ENCODE measurements at regions not wholly inside any gene's neighbourhood (a gene's known extent, or its start where the extent isn't known, plus 50 kb on each side); places are given as distances from the start of the nearest gene placed in this dataset.

DNA sequence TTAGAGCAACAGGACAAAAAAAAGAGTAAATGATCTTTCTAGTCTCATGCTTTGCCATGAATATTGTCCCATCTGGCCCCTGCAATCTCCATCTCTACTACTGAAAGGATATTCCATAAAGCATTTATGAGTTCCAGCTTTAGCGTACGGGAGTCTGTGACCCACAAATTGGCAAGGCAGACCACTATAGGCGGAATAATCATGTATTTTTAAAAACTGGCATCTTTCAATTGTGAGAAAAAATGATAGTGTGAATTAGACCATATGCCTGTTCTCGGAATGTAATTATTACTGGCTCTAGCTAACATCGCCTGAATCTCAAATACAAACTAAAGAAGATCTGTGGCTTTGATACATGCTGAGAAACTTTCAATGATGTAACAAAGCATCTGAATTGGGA, 738.1 kb upstream of the NXPH2 start:
- TF ChIP-seq, protein P1, sequence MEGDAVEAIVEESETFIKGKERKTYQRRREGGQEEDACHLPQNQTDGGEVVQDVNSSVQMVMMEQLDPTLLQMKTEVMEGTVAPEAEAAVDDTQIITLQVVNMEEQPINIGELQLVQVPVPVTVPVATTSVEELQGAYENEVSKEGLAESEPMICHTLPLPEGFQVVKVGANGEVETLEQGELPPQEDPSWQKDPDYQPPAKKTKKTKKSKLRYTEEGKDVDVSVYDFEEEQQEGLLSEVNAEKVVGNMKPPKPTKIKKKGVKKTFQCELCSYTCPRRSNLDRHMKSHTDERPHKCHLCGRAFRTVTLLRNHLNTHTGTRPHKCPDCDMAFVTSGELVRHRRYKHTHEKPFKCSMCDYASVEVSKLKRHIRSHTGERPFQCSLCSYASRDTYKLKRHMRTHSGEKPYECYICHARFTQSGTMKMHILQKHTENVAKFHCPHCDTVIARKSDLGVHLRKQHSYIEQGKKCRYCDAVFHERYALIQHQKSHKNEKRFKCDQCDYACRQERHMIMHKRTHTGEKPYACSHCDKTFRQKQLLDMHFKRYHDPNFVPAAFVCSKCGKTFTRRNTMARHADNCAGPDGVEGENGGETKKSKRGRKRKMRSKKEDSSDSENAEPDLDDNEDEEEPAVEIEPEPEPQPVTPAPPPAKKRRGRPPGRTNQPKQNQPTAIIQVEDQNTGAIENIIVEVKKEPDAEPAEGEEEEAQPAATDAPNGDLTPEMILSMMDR (IDR thresholded peaks at IDR 0.05; ENCODE audit: insufficient read depth, low read length), result no peak
- TF ChIP-seq, protein P2, sequence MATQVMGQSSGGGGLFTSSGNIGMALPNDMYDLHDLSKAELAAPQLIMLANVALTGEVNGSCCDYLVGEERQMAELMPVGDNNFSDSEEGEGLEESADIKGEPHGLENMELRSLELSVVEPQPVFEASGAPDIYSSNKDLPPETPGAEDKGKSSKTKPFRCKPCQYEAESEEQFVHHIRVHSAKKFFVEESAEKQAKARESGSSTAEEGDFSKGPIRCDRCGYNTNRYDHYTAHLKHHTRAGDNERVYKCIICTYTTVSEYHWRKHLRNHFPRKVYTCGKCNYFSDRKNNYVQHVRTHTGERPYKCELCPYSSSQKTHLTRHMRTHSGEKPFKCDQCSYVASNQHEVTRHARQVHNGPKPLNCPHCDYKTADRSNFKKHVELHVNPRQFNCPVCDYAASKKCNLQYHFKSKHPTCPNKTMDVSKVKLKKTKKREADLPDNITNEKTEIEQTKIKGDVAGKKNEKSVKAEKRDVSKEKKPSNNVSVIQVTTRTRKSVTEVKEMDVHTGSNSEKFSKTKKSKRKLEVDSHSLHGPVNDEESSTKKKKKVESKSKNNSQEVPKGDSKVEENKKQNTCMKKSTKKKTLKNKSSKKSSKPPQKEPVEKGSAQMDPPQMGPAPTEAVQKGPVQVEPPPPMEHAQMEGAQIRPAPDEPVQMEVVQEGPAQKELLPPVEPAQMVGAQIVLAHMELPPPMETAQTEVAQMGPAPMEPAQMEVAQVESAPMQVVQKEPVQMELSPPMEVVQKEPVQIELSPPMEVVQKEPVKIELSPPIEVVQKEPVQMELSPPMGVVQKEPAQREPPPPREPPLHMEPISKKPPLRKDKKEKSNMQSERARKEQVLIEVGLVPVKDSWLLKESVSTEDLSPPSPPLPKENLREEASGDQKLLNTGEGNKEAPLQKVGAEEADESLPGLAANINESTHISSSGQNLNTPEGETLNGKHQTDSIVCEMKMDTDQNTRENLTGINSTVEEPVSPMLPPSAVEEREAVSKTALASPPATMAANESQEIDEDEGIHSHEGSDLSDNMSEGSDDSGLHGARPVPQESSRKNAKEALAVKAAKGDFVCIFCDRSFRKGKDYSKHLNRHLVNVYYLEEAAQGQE (IDR thresholded peaks at IDR 0.05; ENCODE audit: insufficient replicate concordance, low read depth), result no peak
- Histone ChIP-seq H3K27me3 (ENCODE audit: insufficient read depth, poor library complexity, severe bottlenecking) (no peaks in the 10 kb centered on the region), H3K4me3 (replicated peaks; ENCODE audit: insufficient read depth, low read length) (no peak overlapping the region), H3K27ac (replicated peaks) (no peak overlapping the region)
- no peak for DNase-seq (ENCODE audit: low read depth in 1 of 2, low spot score in 1 of 2)

DNA sequence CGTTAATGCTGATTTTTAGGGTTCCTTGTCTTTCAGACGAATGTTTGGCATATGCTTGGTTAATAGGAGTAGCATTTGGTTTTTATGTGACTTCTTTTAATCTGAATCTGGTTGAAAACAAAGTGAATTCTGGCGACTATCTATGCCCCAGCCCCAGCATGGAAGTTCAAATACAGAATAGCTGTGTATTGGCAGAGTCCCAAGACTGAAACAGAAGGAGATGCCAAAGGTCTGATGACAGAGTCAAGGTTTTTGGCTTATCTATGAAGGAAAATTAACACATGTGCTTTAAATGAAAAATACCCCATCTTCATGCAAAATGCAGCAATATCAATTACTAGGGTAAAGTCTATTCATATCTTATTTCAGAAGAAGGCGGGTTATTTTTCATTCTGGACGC, 734.8 kb upstream of the NXPH2 start:
- Histone ChIP-seq H3K27ac (replicated peaks) (no peak overlapping the region), H3K4me3 (replicated peaks; ENCODE audit: insufficient read depth, low read length) (no peak overlapping the region), H3K27me3 (ENCODE audit: insufficient read depth, poor library complexity, severe bottlenecking) (no peaks in the 10 kb centered on the region)
- TF ChIP-seq, protein P2 (IDR thresholded peaks at IDR 0.05; ENCODE audit: insufficient replicate concordance, low read depth), result no peak
- TF ChIP-seq, protein P1 (IDR thresholded peaks at IDR 0.05; ENCODE audit: insufficient read depth, low read length), result no peak
- TF ChIP-seq SPI1 (IDR thresholded peaks at IDR 0.05; ENCODE audit: borderline replicate concordance, low read depth), result no peak
- no peak for TF ChIP-seq POLR2AphosphoS5 (IDR thresholded peaks at IDR 0.05; ENCODE audit: low read depth)
- TF ChIP-seq GABPA (IDR thresholded peaks at IDR 0.05; ENCODE audit: low read depth), result no peak
- no peak for DNase-seq (ENCODE audit: low read depth in 1 of 2, low spot score in 1 of 2)

- H3K27me3 ChIP-seq (ENCODE audit: insufficient read depth, poor library complexity, severe bottlenecking), result no peaks in the 10 kb centered on the region
- no peak for TF ChIP-seq POLR2AphosphoS5 (IDR thresholded peaks at IDR 0.05; ENCODE audit: low read depth)
- TF ChIP-seq, protein P1 (IDR thresholded peaks at IDR 0.05; ENCODE audit: insufficient read depth, low read length), result no peak
- TF ChIP-seq, protein P2 (IDR thresholded peaks at IDR 0.05; ENCODE audit: insufficient replicate concordance, low read depth), result no peak
- no peak overlapping the region for H3K27ac ChIP-seq (replicated peaks)
- no peak overlapping the region for H3K4me3 ChIP-seq (replicated peaks; ENCODE audit: insufficient read depth, low read length)
- no peak for DNase-seq (ENCODE audit: low read depth in 1 of 2, low spot score in 1 of 2)
Observed at GRCh38 chr2:139495851-139496250, 715.7 kb upstream of the NXPH2 start.
